Mesodermal cell (in vitro differentiated cells): ENCODE measurements at regions not wholly inside any gene's neighbourhood (a gene's known extent, or its start where the extent isn't known, plus 50 kb on each side); places are given as distances from the start of the nearest gene placed in this dataset.
"Not testable (repeated sequence)": the region's sequence is repeated elsewhere in the genome, so short reads cannot be mapped to it uniquely, and the experiment has no call there.

Experiments
- H3K27ac ChIP-seq: 2 replicates; pipeline ENCODE4 v1.7.0; 2013; ENCODE audit warnings: mild to moderate bottlenecking, low read depth, low read length, moderate library complexity; ENCODE audit not compliant: severe bottlenecking
- H3K36me3 ChIP-seq: 2 replicates; pipeline ENCODE4 v1.7.1; 2013; ENCODE audit warnings: mild to moderate bottlenecking, low read length, moderate library complexity; ENCODE audit not compliant: control insufficient read depth, insufficient read depth
- H3K4me1 ChIP-seq: one replicate; pipeline ENCODE4 v1.7.1; 2013; ENCODE audit warnings: mild to moderate bottlenecking, low read length; ENCODE audit not compliant: insufficient read depth, control insufficient read depth, poor library complexity, severe bottlenecking
- H3K4me3 ChIP-seq: 2 replicates; pipeline ENCODE4 v1.7.0; 2013; ENCODE audit warnings: low read length, control low read depth, mild to moderate bottlenecking; ENCODE audit not compliant: insufficient read depth, poor library complexity, severe bottlenecking; ENCODE audit errors: extremely low read depth
- H3K9me3 ChIP-seq: 2 replicates; pipeline ENCODE4 v1.7.1; 2013; ENCODE audit warnings: mild to moderate bottlenecking, low read length, moderate library complexity; ENCODE audit not compliant: control insufficient read depth
- WGBS, 2 experiments: methylation state at CpG; one replicate each; pipeline ENCODE4 v1.1.5; 2013; ENCODE audit warnings: missing lambda C conversion rate in 2 of 2; ENCODE audit not compliant: insufficient coverage in 2 of 2; 5-methylcytosine and 5-hydroxymethylcytosine counted together

GRCh38 chr9:107838766-107839165, 349.2 kb upstream of the KLF4 start:
- 67 to 100% methylated on average over 1 of the region's 1 CpG for WGBS, 2 experiments
- H3K36me3 ChIP-seq = no peaks in the 10 kb centered on the region

GRCh38 chr9:107836300-107836699, 346.7 kb upstream of the KLF4 start:
- no peaks in the 10 kb centered on the region for H3K4me1 ChIP-seq
- WGBS, 2 experiments = 78 to 90% methylated on average over 1 to 2 of the region's 2 CpGs
- H3K9me3 ChIP-seq = no peaks in the 10 kb centered on the region
- no peak overlapping the region for H3K4me3 ChIP-seq
- H3K27ac ChIP-seq = no peak overlapping the region
- no peaks in the 10 kb centered on the region for H3K36me3 ChIP-seq

More at GRCh38 chr9:107838766-107839165, 349.2 kb upstream of the KLF4 start:
- Histone ChIP-seq H3K9me3 (no peaks in the 10 kb centered on the region), H3K4me1 (no peaks in the 10 kb centered on the region), H3K27ac (no peak overlapping the region), H3K4me3 (no peak overlapping the region)

- H3K27ac ChIP-seq = no peak overlapping the region
- 80 to 100% methylated on average over 2 of the region's 4 CpGs for WGBS, 2 experiments
- H3K9me3 ChIP-seq = no peaks in the 10 kb centered on the region
- no peaks in the 10 kb centered on the region for H3K36me3 ChIP-seq
- no peak overlapping the region for H3K4me3 ChIP-seq
- no peaks in the 10 kb centered on the region for H3K4me1 ChIP-seq
Observed at GRCh38 chr9:107833295-107833694, 343.7 kb upstream of the KLF4 start.

GRCh38 chr9:107832871-107833270, 343.3 kb upstream of the KLF4 start:
- Histone ChIP-seq H3K4me3 (no peak overlapping the region), H3K9me3 (no peaks in the 10 kb centered on the region), H3K4me1 (no peaks in the 10 kb centered on the region), H3K36me3 (no peaks in the 10 kb centered on the region), H3K27ac (no peak overlapping the region)
- 80% methylated on average over 2 of the region's 4 CpGs; no CpG with 5 or more reads in 1 of the 2 experiments for WGBS, 2 experiments

GRCh38 chr9:107830479-107830878, 340.9 kb upstream of the KLF4 start:
- no CpG with 5 or more reads among the region's 3 CpGs for WGBS, 2 experiments
- Histone ChIP-seq H3K4me1 (no peaks in the 10 kb centered on the region), H3K9me3 (no peaks in the 10 kb centered on the region), H3K4me3 (no peak overlapping the region), H3K36me3 (no peaks in the 10 kb centered on the region), H3K27ac (no peak overlapping the region)

GRCh38 chr9:107827884-107828283, 338.3 kb upstream of the KLF4 start:
- H3K36me3 ChIP-seq = no peaks in the 10 kb centered on the region
- H3K4me1 ChIP-seq = no peaks in the 10 kb centered on the region
- no peaks in the 10 kb centered on the region for H3K9me3 ChIP-seq
- 80% methylated on average over 1 of the region's 2 CpGs; no CpG with 5 or more reads in 1 of the 2 experiments for WGBS, 2 experiments
- H3K27ac ChIP-seq = no peak overlapping the region
- no peak overlapping the region for H3K4me3 ChIP-seq

- H3K27ac ChIP-seq = no peak overlapping the region
- H3K4me1 ChIP-seq = no peaks in the 10 kb centered on the region
- H3K36me3 ChIP-seq = no peaks in the 10 kb centered on the region
- H3K4me3 ChIP-seq = no peak overlapping the region
- 89% methylated on average over 2 of the region's 2 CpGs for WGBS, 2 experiments
- H3K9me3 ChIP-seq = no peaks in the 10 kb centered on the region
Observed at GRCh38 chr9:107827304-107827703, 337.7 kb upstream of the KLF4 start.

- H3K4me3 ChIP-seq, H3K27ac ChIP-seq, H3K4me1 ChIP-seq, H3K9me3 ChIP-seq, H3K36me3 ChIP-seq: not testable (repeated sequence)
- WGBS, 2 experiments = 91 to 100% methylated on average over 3 to 7 of the region's 7 CpGs
Observed at GRCh38 chr9:107826688-107826983, 337.1 kb upstream of the KLF4 start.

- Histone ChIP-seq H3K36me3 (no peaks in the 10 kb centered on the region), H3K4me3 (no peak overlapping the region), H3K27ac (no peak overlapping the region), H3K4me1 (no peaks in the 10 kb centered on the region), H3K9me3 (no peaks in the 10 kb centered on the region)
- 100% methylated on average over 1 of the region's 2 CpGs; no CpG with 5 or more reads in 1 of the 2 experiments for WGBS, 2 experiments
Observed at GRCh38 chr9:107824556-107824955, 335.0 kb upstream of the KLF4 start.

GRCh38 chr9:107819772-107820565, 330.4 kb upstream of the KLF4 start:
- Histone ChIP-seq H3K4me1 (no peaks in the 10 kb centered on the region), H3K4me3 (no peak overlapping the region), H3K36me3 (no peaks in the 10 kb centered on the region), H3K27ac (no peak overlapping the region), H3K9me3 (no peaks in the 10 kb centered on the region)
- WGBS, 2 experiments = 72 to 80% methylated on average over 10 to 11 of the region's 14 CpGs

- H3K36me3 ChIP-seq, H3K4me3 ChIP-seq, H3K9me3 ChIP-seq, H3K4me1 ChIP-seq, H3K27ac ChIP-seq: not testable (repeated sequence)
- WGBS, 2 experiments = 92 to 95% methylated on average over 5 of the region's 6 CpGs
Observed at GRCh38 chr9:107818503-107818829, 328.9 kb upstream of the KLF4 start.
